Fibroblast of lung (primary cell): ENCODE measurements at regions not wholly inside any gene's neighbourhood (a gene's known extent, or its start where the extent isn't known, plus 50 kb on each side); places are given as distances from the start of the nearest gene placed in this dataset.
A peak's percentile ranks its signal among the peaks of the same experiment; 100 is the strongest.

Experiments used
- DNase-seq, 2 donors: peaks; one replicate each; pipeline versions ENCODE4 v3.0.0 to v3.0.0-alpha.2; 2010; ENCODE audit warnings: low read depth in 2 of 2
- H2AFZ ChIP-seq: 2 replicates; pipeline ENCODE4 v1.5.1; 2012; ENCODE audit warnings: low read length, control low read depth, inconsistent platforms
- H3K27ac ChIP-seq: 2 replicates; pipeline ENCODE4 v1.5.1; 2011; ENCODE audit warnings: low read length, control low read depth; ENCODE audit not compliant: insufficient read depth
- H3K27me3 ChIP-seq: 2 replicates; pipeline ENCODE4 v1.5.1; 2011; ENCODE audit warnings: mild to moderate bottlenecking, low read length; ENCODE audit not compliant: control insufficient read depth, insufficient read depth
- H3K36me3 ChIP-seq: 2 replicates; pipeline ENCODE4 v1.5.1; 2011; ENCODE audit warnings: low read length; ENCODE audit not compliant: control insufficient read depth, insufficient read depth
- H3K4me1 ChIP-seq: 2 replicates; pipeline ENCODE4 v1.5.1; 2011; ENCODE audit warnings: low read length; ENCODE audit not compliant: control insufficient read depth, insufficient read depth; ENCODE audit errors: extremely low read depth
- H3K4me2 ChIP-seq: 2 replicates; pipeline ENCODE4 v1.5.1; 2011; ENCODE audit warnings: low read length, control low read depth; ENCODE audit not compliant: insufficient read depth; ENCODE audit errors: extremely low read depth
- H3K4me3 ChIP-seq, 4 experiments: fragments of 200-600 bp in 1 of 4; sonication (generic) in 1 of 4; replicated peaks in 1 of 4; 2 replicates each; pipeline ENCODE4 v1.5.1; 2011 to 2016; ENCODE audit warnings: low read length in 4 of 4, low read depth in 3 of 4, mild to moderate bottlenecking in 3 of 4, control low read depth in 2 of 4, inconsistent platforms in 1 of 4, mixed read lengths in 1 of 4; ENCODE audit not compliant: insufficient read depth in 1 of 4; ENCODE audit errors: control extremely low read depth in 1 of 4
- H3K79me2 ChIP-seq: 2 replicates; pipeline ENCODE4 v1.5.1; 2012; ENCODE audit warnings: mild to moderate bottlenecking, low read length, inconsistent platforms; ENCODE audit not compliant: control insufficient read depth, insufficient read depth
- H3K9ac ChIP-seq: 2 replicates; pipeline ENCODE4 v1.5.1; 2011; ENCODE audit warnings: mild to moderate bottlenecking, low read length, control low read depth; ENCODE audit not compliant: insufficient read depth
- H3K9me3 ChIP-seq: 2 replicates; pipeline ENCODE4 v1.5.1; 2012; ENCODE audit warnings: low read depth, low read length; ENCODE audit not compliant: control insufficient read depth, insufficient read depth
- H4K20me1 ChIP-seq: 2 replicates; pipeline ENCODE4 v1.5.1; 2011; ENCODE audit warnings: low read length; ENCODE audit not compliant: control insufficient read depth, insufficient read depth; ENCODE audit errors: extremely low read depth
- CTCF ChIP-seq, 2 donors: IDR thresholded peaks in 1 of 2; conservative IDR thresholded peaks in 1 of 2; 1 replicate in 1 of 2; 2 replicates in 1 of 2; pipeline ENCODE4 v1.5.1; 2011 to 2012; ENCODE audit warnings: low read length in 2 of 2, control low read depth in 1 of 2, inconsistent platforms in 1 of 2, low read depth in 1 of 2, mild to moderate bottlenecking in 1 of 2
- EZH2 ChIP-seq: IDR thresholded peaks from 2 replicates; pipeline ENCODE4 v1.5.1; 2012; ENCODE audit warnings: low read length, control low read depth, mild to moderate bottlenecking; ENCODE audit errors: missing control alignments

DNA sequence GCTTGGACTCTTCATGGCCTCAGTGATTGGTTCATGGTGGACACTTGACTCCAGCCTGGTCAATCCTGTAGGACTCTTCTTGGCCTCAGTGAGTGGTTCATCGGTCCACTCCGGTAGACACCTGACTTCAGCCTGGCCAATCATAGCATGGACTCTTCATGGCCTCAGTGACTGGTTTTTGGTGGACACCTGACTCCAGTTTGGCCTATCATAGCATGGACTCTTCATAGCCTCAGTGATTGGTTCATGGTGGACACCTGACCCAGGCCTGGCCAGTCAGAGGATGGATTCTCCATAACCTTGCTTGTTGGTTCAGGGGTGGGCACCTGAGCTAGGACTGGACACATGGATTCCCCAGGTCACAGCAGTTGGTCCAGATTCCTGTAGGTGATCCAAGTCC lies 106.0 kb upstream of the ERCC6L2 start:
- Histone ChIP-seq H3K9ac (no peak overlapping the region), H3K4me1 (peaks cover 11% of the 10 kb centered on the region), H4K20me1 (no peaks in the 10 kb centered on the region), H3K4me2 (no peak overlapping the region), H3K27ac (no peak overlapping the region), H3K4me3 (no peak overlapping the region), H3K79me2 (no peaks in the 10 kb centered on the region), H2AFZ (no peak overlapping the region), H3K27me3 (peaks cover 2% of the 10 kb centered on the region), H3K36me3 (no peaks in the 10 kb centered on the region), H3K9me3 (no peaks in the 10 kb centered on the region)
- DNase-seq, result no peak
- no peak for TF ChIP-seq EZH2

DNA sequence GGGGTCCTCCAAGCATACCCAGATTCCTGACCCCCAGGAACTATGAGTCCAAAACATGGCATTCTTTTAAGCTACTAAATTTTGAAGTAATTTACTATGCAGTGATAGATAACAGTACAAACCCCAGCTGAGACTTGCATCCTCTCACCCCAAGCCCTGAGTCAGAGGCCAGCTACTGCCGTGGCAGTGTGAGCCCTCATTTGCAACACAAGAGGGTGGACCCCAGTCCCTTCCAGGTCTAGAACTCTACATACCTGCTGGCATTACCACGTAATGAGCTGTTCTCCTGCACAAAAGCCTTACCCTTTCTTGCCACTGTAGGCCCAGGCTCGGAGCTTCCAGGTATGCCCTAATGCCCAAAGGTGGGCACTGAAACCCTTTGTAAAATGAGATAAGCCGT lies 108.6 kb upstream of the ERCC6L2 start:
- Histone ChIP-seq H3K9me3 (no peaks in the 10 kb centered on the region), H3K27ac (no peak overlapping the region), H3K4me2 (no peak overlapping the region), H4K20me1 (no peaks in the 10 kb centered on the region), H3K4me3 (no peak overlapping the region), H3K9ac (no peak overlapping the region), H3K4me1 (peaks cover 4% of the 10 kb centered on the region), H3K36me3 (no peaks in the 10 kb centered on the region), H2AFZ (no peak overlapping the region), H3K27me3 (peaks cover 2% of the 10 kb centered on the region), H3K79me2 (no peaks in the 10 kb centered on the region)
- no peak for TF ChIP-seq CTCF (conservative IDR thresholded peaks at IDR 0.05 in 1 of 2, IDR thresholded peaks at IDR 0.05 in 1 of 2; ENCODE audit: low read depth in 1 of 2, low read length in 2 of 2)
- TF ChIP-seq EZH2, result no peak
- DNase-seq, result no peak

DNA sequence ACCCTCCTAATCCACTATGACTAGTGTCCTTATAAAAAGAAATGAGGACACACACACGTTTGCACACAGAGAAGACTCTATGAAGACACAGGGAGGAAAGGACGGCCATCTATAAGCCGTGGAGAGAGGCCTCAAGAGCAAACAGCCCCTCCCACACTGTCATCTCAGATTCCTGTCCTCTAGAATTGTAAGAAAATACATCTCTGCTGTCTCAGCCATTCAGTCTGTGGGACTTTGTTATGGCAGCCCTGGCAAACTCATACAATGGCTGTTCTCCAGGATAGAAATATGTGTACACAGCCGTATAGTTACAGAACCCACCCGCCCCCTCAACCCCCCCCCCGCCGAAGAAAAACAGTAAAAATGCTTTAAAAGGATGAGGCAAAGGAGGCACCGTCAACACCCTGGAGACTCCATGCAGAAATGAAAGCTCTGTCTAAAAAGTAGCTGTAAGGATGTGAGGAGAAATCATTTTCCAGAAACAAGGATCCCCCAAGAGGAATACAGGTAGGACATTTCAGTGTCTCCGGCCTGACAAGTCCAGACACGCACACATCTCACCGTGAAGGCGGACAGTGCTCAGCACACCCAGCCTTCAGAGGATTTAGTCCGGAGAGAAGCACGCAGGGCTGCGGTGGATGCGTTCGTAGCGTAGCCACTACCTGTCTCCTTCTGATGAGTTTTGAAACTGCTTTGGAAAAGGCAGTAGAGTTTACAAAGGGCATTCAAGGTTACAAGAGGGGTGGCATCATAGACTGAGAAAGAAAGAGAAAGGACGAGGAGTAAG lies 110.8 kb upstream of the ERCC6L2 start:
- Histone ChIP-seq H3K27ac (no peak overlapping the region), H2AFZ (peak overlapping the region; percentile 66), H3K27me3 (no peaks in the 10 kb centered on the region), H3K36me3 (no peaks in the 10 kb centered on the region), H3K4me2 (peak overlapping the region; percentile 72), H3K9me3 (no peaks in the 10 kb centered on the region), H3K9ac (no peak overlapping the region), H3K79me2 (no peaks in the 10 kb centered on the region), H4K20me1 (no peaks in the 10 kb centered on the region), H3K4me1 (peaks cover 2% of the 10 kb centered on the region), H3K4me3 (peak overlapping the region; percentile 23 to 48 (median 37))
- DNase-seq, result peak in 1 of 2 donors; percentile 16
- TF ChIP-seq EZH2 (no peak), CTCF (conservative IDR thresholded peaks at IDR 0.05 in 1 of 2, IDR thresholded peaks at IDR 0.05 in 1 of 2; ENCODE audit: low read depth in 1 of 2, low read length in 2 of 2) (no peak)
